Breast epithelium (tissue), 4 donors: ENCODE measurements at regions not wholly inside any gene's neighbourhood (a gene's known extent, or its start where the extent isn't known, plus 50 kb on each side); places are given as distances from the start of the nearest gene placed in this dataset.

Source experiments
- DNase-seq, 2 donors: peaks; one replicate each; pipeline ENCODE4 v3.0.0-alpha.2; 2019; ENCODE audit warnings: low spot score in 2 of 2
- H3K27ac ChIP-seq, 2 donors: fragments of 200-600 bp; sonication (generic) in 1 of 2; one replicate each; pipeline ENCODE4 v1.5.1; 2016 to 2019; ENCODE audit warnings: mild to moderate bottlenecking in 1 of 2
- H3K27me3 ChIP-seq, 2 donors: fragments of 200-600 bp; sonication (generic) in 1 of 2; one replicate each; pipeline versions ENCODE4 v1.5.1 to v1.6.0; 2017 to 2019; ENCODE audit warnings: control low read depth in 1 of 2, mild to moderate bottlenecking in 1 of 2
- H3K36me3 ChIP-seq: fragments of 200-600 bp; one replicate; pipeline ENCODE4 v1.5.1; 2019
- H3K4me1 ChIP-seq, 2 donors: fragments of 200-600 bp; sonication (generic); one replicate each; pipeline ENCODE4 v1.5.1; 2016 to 2019; ENCODE audit warnings: control low read depth in 1 of 2
- H3K4me3 ChIP-seq, 3 donors: fragments of 200-600 bp; sonication (generic); 1 replicate in 2 of 3; 2 replicates in 1 of 3; pipeline ENCODE4 v1.5.1; 2016 to 2019; ENCODE audit warnings: mild to moderate bottlenecking in 3 of 3, moderate library complexity in 2 of 3
- H3K9me3 ChIP-seq, 2 donors: fragments of 200-600 bp; sonication (generic) in 1 of 2; one replicate each; pipeline ENCODE4 v1.5.1; 2016 to 2019; ENCODE audit warnings: control low read depth in 1 of 2
- POLR2A ChIP-seq: fragments of 450-650 bp; IDR thresholded peaks from one replicate; pipeline ENCODE4 v1.6.1; 2016; ENCODE audit warnings: antibody characterized with exemption, mild to moderate bottlenecking, moderate library complexity
- POLR2AphosphoS5 ChIP-seq, 3 donors: sonication (generic); formaldehyde crosslinking; IDR thresholded peaks; one replicate each; pipeline ENCODE4 v1.6.1; 2017; ENCODE audit warnings: antibody characterized with exemption in 3 of 3
- intact Hi-C: fragments of 100-400 bp; cut with DNase I; formaldehyde crosslinking; loops from one replicate; pipeline ENCODE4 v1.15.1; 2023; ENCODE audit warnings: low total_unique reads
- TF ChIP-seq, protein P1 (sequence below), 3 donors: fragments of 450-650 bp; IDR thresholded peaks; one replicate each; pipeline ENCODE4 v1.5.1; 2016 to 2017; ENCODE audit warnings: antibody characterized with exemption in 3 of 3, mild to moderate bottlenecking in 3 of 3, moderate library complexity in 3 of 3

DNA sequence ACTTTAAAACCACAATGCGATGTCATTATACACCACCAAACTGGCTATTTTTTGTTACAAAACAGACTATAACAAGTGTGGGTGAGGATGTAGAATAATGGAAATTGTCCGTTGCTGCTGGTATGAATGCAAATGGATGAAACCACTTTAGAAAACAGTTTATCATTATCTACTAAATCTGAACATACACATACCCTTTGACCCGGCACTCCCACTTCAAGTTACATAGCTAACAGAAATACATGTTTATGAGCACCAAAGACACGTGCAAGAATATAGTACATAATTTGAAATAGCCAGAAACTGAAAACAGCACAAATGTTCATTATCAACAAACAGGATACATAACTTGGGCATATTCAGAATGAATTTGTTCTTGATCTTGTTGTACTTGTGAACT lies 206.4 kb upstream of the CHAC2 start:
- no peak overlapping the region for H3K27ac ChIP-seq
- no peak overlapping the region for H3K4me3 ChIP-seq
- no peaks in the 10 kb centered on the region for H3K36me3 ChIP-seq
- H3K4me1 ChIP-seq: no peaks in the 10 kb centered on the region
- TF ChIP-seq POLR2A (no peak), POLR2AphosphoS5 (IDR thresholded peaks at IDR 0.05) (no peak)
- TF ChIP-seq, protein P1, sequence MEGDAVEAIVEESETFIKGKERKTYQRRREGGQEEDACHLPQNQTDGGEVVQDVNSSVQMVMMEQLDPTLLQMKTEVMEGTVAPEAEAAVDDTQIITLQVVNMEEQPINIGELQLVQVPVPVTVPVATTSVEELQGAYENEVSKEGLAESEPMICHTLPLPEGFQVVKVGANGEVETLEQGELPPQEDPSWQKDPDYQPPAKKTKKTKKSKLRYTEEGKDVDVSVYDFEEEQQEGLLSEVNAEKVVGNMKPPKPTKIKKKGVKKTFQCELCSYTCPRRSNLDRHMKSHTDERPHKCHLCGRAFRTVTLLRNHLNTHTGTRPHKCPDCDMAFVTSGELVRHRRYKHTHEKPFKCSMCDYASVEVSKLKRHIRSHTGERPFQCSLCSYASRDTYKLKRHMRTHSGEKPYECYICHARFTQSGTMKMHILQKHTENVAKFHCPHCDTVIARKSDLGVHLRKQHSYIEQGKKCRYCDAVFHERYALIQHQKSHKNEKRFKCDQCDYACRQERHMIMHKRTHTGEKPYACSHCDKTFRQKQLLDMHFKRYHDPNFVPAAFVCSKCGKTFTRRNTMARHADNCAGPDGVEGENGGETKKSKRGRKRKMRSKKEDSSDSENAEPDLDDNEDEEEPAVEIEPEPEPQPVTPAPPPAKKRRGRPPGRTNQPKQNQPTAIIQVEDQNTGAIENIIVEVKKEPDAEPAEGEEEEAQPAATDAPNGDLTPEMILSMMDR (IDR thresholded peaks at IDR 0.05): no peak
- intact Hi-C loops: no loop called here
- H3K9me3 ChIP-seq: peaks cover 5% of the 10 kb centered on the region in 2 donors
- no peaks in the 10 kb centered on the region for H3K27me3 ChIP-seq
- no peak for DNase-seq

DNA sequence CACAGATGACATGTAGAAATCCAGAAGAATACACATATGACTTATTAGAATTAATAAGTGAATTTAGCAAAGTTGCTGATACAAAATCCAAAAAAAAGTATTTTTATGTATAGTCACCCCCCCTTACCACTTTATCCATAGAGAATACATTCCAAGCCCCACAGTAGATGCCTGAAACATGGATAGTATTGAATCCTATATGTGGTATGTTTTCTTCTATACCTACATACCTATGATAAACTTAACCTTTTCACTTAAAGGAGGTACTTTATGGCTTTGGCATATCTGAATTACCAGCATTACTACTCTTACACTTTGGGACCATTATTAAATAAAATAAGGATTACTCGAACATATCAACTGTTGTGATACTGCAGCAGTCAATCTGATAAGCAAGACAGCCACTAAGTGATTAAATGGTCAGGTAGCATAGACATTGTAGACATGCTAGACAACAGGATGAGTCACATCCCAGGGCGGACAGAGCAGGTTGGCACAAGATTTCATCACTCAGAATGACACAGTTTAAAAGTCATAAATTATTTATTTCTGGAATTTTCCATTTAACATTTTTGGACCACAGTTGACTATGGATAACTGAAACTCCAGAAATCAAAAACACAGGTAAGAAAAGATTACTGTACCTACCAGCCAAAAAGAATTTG lies 208.2 kb upstream of the CHAC2 start:
- no peak for TF ChIP-seq POLR2A
- TF ChIP-seq, protein P1 (IDR thresholded peaks at IDR 0.05): no peak
- intact Hi-C loops: no loop called here

DNA sequence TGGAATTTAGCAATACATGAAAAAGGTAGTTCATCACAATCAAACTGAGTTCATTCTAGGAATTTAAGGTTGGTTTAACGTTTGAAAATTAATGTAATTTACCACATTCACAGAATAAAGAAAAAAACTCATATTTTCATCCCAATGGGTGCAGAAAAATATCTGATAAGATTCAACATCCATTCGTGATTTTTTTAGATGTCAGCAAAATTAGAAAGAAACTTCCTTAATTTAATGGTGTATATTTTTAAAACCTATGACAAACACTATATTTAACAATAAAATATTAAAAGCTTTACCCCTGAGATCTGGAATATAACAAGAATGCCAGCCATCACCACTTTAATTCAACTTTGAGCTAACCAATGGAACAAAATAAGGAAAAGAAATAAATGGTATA lies 208.7 kb upstream of the CHAC2 start:
- no peak overlapping the region for H3K4me3 ChIP-seq
- no peak for TF ChIP-seq POLR2AphosphoS5 (IDR thresholded peaks at IDR 0.05)
- no peak for TF ChIP-seq POLR2A
- TF ChIP-seq, protein P1 (IDR thresholded peaks at IDR 0.05): no peak
- no peak for DNase-seq
- H3K36me3 ChIP-seq: no peaks in the 10 kb centered on the region
- H3K27ac ChIP-seq: no peak overlapping the region
- intact Hi-C loops: no loop called here
- H3K27me3 ChIP-seq: no peaks in the 10 kb centered on the region
- H3K4me1 ChIP-seq: no peaks in the 10 kb centered on the region
- peaks cover 14 to 16% of the 10 kb centered on the region in 2 donors for H3K9me3 ChIP-seq

More for the DNA sequence above, 208.2 kb upstream of the CHAC2 start:
- H3K27me3 ChIP-seq: no peaks in the 10 kb centered on the region
- H3K27ac ChIP-seq: no peak overlapping the region
- DNase-seq: no peak
- H3K36me3 ChIP-seq: no peaks in the 10 kb centered on the region
- no peaks in the 10 kb centered on the region for H3K4me1 ChIP-seq
- H3K4me3 ChIP-seq: no peak overlapping the region
- peaks cover 9 to 10% of the 10 kb centered on the region in 2 donors for H3K9me3 ChIP-seq

DNA sequence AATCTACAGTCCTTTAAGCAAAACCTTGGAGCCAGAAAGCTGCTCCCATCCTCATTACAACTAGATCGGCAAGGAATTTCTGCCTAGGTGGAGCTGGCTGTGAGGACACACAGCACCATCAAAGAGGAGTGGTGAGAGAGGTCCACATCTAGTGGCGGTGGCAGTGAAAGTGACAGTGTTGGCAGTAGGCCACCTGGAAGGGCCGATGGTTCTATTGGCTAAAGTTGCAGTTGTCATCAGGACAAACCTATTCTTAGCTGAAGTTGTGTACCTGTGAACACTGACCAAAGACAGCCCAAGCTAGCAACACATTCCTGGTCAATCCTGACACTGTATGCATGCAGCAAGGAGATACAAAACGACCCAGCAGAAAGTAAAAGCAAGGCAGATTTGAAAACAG lies 218.1 kb upstream of the CHAC2 start:
- DNase-seq: no peak
- Histone ChIP-seq H3K4me1 (no peaks in the 10 kb centered on the region), H3K27me3 (no peaks in the 10 kb centered on the region), H3K27ac (no peak overlapping the region), H3K4me3 (no peak overlapping the region), H3K36me3 (no peaks in the 10 kb centered on the region), H3K9me3 (peaks cover 10 to 13% of the 10 kb centered on the region in 2 donors)
- intact Hi-C loops: no loop called here
- TF ChIP-seq, protein P1 (IDR thresholded peaks at IDR 0.05): no peak

- no peak for DNase-seq
These were observed 222.0 kb upstream of the CHAC2 start for GRCh38 chr2:53545604-53546003.

More at GRCh38 chr2:53545604-53546003, 222.0 kb upstream of the CHAC2 start:
- peaks cover 0 to 13% of the 10 kb centered on the region in 2 donors for H3K9me3 ChIP-seq
- H3K4me1 ChIP-seq: no peaks in the 10 kb centered on the region
- no peaks in the 10 kb centered on the region for H3K36me3 ChIP-seq
- no peak overlapping the region for H3K27ac ChIP-seq
- no peaks in the 10 kb centered on the region for H3K27me3 ChIP-seq
- intact Hi-C loops: no loop called here
- TF ChIP-seq, protein P1 (IDR thresholded peaks at IDR 0.05): no peak
- TF ChIP-seq POLR2AphosphoS5 (IDR thresholded peaks at IDR 0.05): no peak
- TF ChIP-seq POLR2A: no peak
- no peak overlapping the region for H3K4me3 ChIP-seq
